A673 (cell line): ENCODE measurements at regions not wholly inside any gene's neighbourhood (a gene's known extent, or its start where the extent isn't known, plus 50 kb on each side); places are given as distances from the start of the nearest gene placed in this dataset.

Source experiments
- BruUV-seq: library from RNA; stranded (reverse); fragments of 400-500 nt; replicated peaks from 2 replicates; lab custom pipeline; 2021; lab: Mats Ljungman, UMichigan
- CTCF ChIA-PET: fragments of 300-600 bp; sonication (Branson Sonifier 250); formaldehyde crosslinking; loops from one replicate; lab custom pipeline; 2022; ENCODE audit warnings: antibody characterized with exemption; lab: Charles Lee
- POLR2A ChIA-PET: fragments of 300-600 bp; sonication (Branson Sonifier 250); formaldehyde crosslinking; loops from one replicate; lab custom pipeline; 2022; ENCODE audit warnings: antibody characterized with exemption; ENCODE audit not compliant: low non-redundant PET; lab: Charles Lee
- DNase-seq: peaks from one replicate; pipeline ENCODE4 v3.0.0-alpha.2; 2015; ENCODE audit warnings: low spot score
- H3K27ac ChIP-seq: fragments of 200-600 bp; sonication (generic); 2 replicates; pipeline ENCODE4 v1.5.1; 2016; ENCODE audit warnings: mixed run types, low read depth, mild to moderate bottlenecking, mixed read lengths, antibody characterized with exemption, low read length; ENCODE audit not compliant: poor library complexity, severe bottlenecking
- H3K27me3 ChIP-seq: fragments of 200-600 bp; sonication (generic); replicated peaks from 2 replicates; pipeline ENCODE4 v1.6.1; 2017; ENCODE audit warnings: mixed run types, low read depth, mild to moderate bottlenecking, mixed read lengths, antibody characterized with exemption, low read length; ENCODE audit not compliant: insufficient read depth, poor library complexity
- H3K36me3 ChIP-seq: fragments of 200-600 bp; sonication (generic); 2 replicates; pipeline ENCODE4 v1.6.1; 2016; ENCODE audit warnings: mixed run types, mild to moderate bottlenecking, mixed read lengths, antibody characterized with exemption, low read length; ENCODE audit not compliant: insufficient read depth, poor library complexity, severe bottlenecking
- H3K4me1 ChIP-seq: fragments of 200-600 bp; sonication (generic); 2 replicates; pipeline ENCODE4 v1.6.1; 2017; ENCODE audit warnings: mixed run types, mild to moderate bottlenecking, mixed read lengths, antibody characterized with exemption, low read length; ENCODE audit not compliant: insufficient read depth, poor library complexity, severe bottlenecking
- H3K4me3 ChIP-seq: fragments of 200-600 bp; sonication (generic); 2 replicates; pipeline ENCODE4 v1.5.1; 2016; ENCODE audit warnings: low read depth, mixed run types, mild to moderate bottlenecking, mixed read lengths, low read length; ENCODE audit not compliant: poor library complexity, severe bottlenecking
- H3K9me3 ChIP-seq: fragments of 200-600 bp; sonication (generic); 2 replicates; pipeline ENCODE4 v1.6.1; 2016; ENCODE audit warnings: mixed run types, low read depth, mild to moderate bottlenecking, mixed read lengths, antibody characterized with exemption, low read length; ENCODE audit not compliant: poor library complexity, severe bottlenecking
- CTCF ChIP-seq: fragments of 300-800, 200-600 bp; sonication (generic); conservative IDR thresholded peaks from 2 replicates; pipeline ENCODE4 v1.5.1; 2017; ENCODE audit warnings: low read depth, mild to moderate bottlenecking, antibody characterized with exemption, low read length, moderate library complexity, mixed read lengths
- EZH2 ChIP-seq: fragments of 200-600 bp; sonication (generic); IDR thresholded peaks from 2 replicates; pipeline ENCODE4 v1.6.1; 2017; ENCODE audit warnings: borderline replicate concordance, low read depth, mild to moderate bottlenecking, mixed read lengths, antibody characterized with exemption, low read length; ENCODE audit not compliant: poor library complexity, severe bottlenecking
- intact Hi-C: fragments of 100-400 bp; cut with micrococcal nuclease; formaldehyde crosslinking; loops from one replicate; pipeline ENCODE4 v1.10.0; 2022; ENCODE audit not compliant: unreplicated experiment

DNA sequence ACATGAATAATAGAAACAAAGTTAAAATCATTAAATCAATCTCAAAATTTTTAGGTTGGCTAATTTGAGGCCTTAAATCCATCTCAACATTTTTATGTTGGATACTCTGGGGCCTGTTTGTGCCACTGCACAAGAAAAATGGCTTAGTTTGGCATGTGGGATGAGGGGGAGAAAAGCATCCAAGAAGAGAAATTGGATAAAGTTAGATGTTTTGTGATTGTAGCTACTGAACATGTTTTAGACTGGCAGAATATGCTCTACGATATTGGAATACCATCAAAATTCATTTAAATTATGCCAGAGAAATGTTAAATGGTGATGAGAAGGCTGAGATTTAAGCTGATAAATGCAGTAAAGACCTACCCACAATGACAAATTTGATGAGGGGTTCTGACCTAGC is 376.9 kb downstream of the CXXC4 start:
- TF ChIP-seq CTCF (no peak), EZH2 (no peak)
- BruUV-seq, result no TSS peak

DNA sequence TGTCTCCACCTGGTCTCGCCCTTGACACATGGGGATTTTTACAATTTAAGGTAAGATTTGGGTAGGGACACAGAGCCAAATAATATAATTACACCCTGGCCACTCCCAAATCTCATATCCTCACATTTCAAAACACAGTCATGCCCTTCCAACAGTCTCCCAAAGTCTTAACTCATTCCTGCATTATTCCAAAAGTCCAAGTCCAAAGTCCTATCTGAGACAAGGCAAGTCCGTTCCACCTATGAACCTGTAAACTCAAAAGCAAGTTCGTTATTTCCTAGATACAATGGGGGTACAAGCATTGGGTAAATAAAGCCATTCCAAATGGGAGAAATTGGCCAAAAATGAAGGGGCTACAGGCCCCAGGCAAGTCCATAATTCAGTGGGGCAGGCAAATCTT is 380.8 kb downstream of the CXXC4 start:
- BruUV-seq, result no TSS peak

More for the DNA sequence above, 376.9 kb downstream of the CXXC4 start:
- intact Hi-C loops, result no loop called here
- DNase-seq, result no peak
- H3K36me3 ChIP-seq, result no peaks in the 10 kb centered on the region
- H3K4me1 ChIP-seq, result no peaks in the 10 kb centered on the region
- ChIA-PET CTCF (no interaction called here), POLR2A (no interaction called here)
- no peaks in the 10 kb centered on the region for H3K27me3 ChIP-seq
- no peak overlapping the region for H3K4me3 ChIP-seq
- H3K27ac ChIP-seq, result no peak overlapping the region
- no peaks in the 10 kb centered on the region for H3K9me3 ChIP-seq

DNA sequence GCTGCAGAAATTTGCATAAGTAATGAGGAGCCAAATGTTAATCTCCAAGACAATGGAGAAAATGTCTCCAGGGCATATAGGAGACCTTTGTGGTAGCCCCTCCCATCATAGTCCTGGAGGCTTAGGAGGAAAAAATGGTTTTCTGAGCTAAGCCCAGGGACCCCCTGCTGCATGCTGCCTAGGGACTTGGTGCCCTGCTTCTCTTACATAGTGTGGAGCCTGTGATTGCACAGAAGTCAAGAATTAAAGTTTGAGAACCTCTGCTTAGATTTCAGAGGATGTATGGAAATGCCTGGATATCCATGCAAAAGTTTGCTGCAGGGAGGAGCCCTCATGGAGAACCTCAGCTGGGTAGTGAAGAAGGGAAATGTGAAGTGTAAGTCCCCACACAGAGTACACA is 379.4 kb upstream of the TACR3 start:
- POLR2A ChIA-PET, result no interaction called here

More for the DNA sequence above, 380.8 kb downstream of the CXXC4 start:
- intact Hi-C loops, result loop anchor here (5.0 kb wide), 1 partner anchor 253 kb away; no protein-coding TSS in a partner anchor
- H3K36me3 ChIP-seq, result no peaks in the 10 kb centered on the region
- ChIA-PET POLR2A (no interaction called here), CTCF (no interaction called here)
- DNase-seq, result no peak
- no peaks in the 10 kb centered on the region for H3K9me3 ChIP-seq
- no peaks in the 10 kb centered on the region for H3K27me3 ChIP-seq
- TF ChIP-seq EZH2, result no peak
- no peak for TF ChIP-seq CTCF
- H3K27ac ChIP-seq, result no peak overlapping the region
- no peaks in the 10 kb centered on the region for H3K4me1 ChIP-seq
- H3K4me3 ChIP-seq, result no peak overlapping the region

More for the DNA sequence above, 379.4 kb upstream of the TACR3 start:
- Histone ChIP-seq H3K4me3 (no peak overlapping the region), H3K27me3 (no peaks in the 10 kb centered on the region), H3K36me3 (no peaks in the 10 kb centered on the region), H3K27ac (no peak overlapping the region), H3K9me3 (peaks cover 16% of the 10 kb centered on the region), H3K4me1 (no peaks in the 10 kb centered on the region)
- no peak for DNase-seq
- intact Hi-C loops, result no loop called here
- CTCF ChIA-PET, result no interaction called here
- BruUV-seq, result no TSS peak
- TF ChIP-seq EZH2, result no peak
- TF ChIP-seq CTCF, result no peak
